ENCODE measurements at regions not wholly inside any gene's neighbourhood (a gene's known extent, or its start where the extent isn't known, plus 50 kb on each side); places are given as distances from the start of the nearest gene placed in this dataset.

- TF ChIP-seq CTCF (IDR thresholded peaks at IDR 0.05) (no peak), POLR2AphosphoS5 (IDR thresholded peaks at IDR 0.05; ENCODE audit: insufficient read depth in 1 of 2, low read depth in 1 of 2) (no peak), POLR2A (IDR thresholded peaks at IDR 0.05) (no peak)
- intact Hi-C loops (cut with DNase I), result no loop called here
- H3K9me3 ChIP-seq, result no peaks in the 10 kb centered on the region
- DNase-seq (ENCODE audit: extremely low spot score in 2 of 2), result no peak
- no peaks in the 10 kb centered on the region for H3K27me3 ChIP-seq
- H3K36me3 ChIP-seq, result no peaks in the 10 kb centered on the region
- no peak overlapping the region for H3K27ac ChIP-seq
- H3K4me3 ChIP-seq, result no peak overlapping the region
- peaks cover 2% of the 10 kb centered on the region for H3K4me1 ChIP-seq
These were observed 381.0 kb upstream of the SULF2 start for GRCh38 chr20:48166082-48166835.

GRCh38 chr20:48165401-48165685 is 380.1 kb upstream of the SULF2 start:
- Histone ChIP-seq H3K4me3 (no peak overlapping the region), H3K36me3 (no peaks in the 10 kb centered on the region), H3K27ac (no peak overlapping the region), H3K9me3 (no peaks in the 10 kb centered on the region), H3K27me3 (no peaks in the 10 kb centered on the region), H3K4me1 (no peaks in the 10 kb centered on the region)
- intact Hi-C loops (cut with DNase I), result no loop called here
- no peak for DNase-seq (ENCODE audit: extremely low spot score in 2 of 2)
- TF ChIP-seq POLR2AphosphoS5 (IDR thresholded peaks at IDR 0.05; ENCODE audit: insufficient read depth in 1 of 2, low read depth in 1 of 2) (no peak), CTCF (IDR thresholded peaks at IDR 0.05) (no peak), POLR2A (IDR thresholded peaks at IDR 0.05) (no peak)

GRCh38 chr20:48164566-48165400 is 379.5 kb upstream of the SULF2 start:
- Histone ChIP-seq H3K27me3 (no peaks in the 10 kb centered on the region), H3K27ac (no peak overlapping the region), H3K9me3 (no peaks in the 10 kb centered on the region), H3K4me3 (no peak overlapping the region), H3K36me3 (no peaks in the 10 kb centered on the region), H3K4me1 (no peaks in the 10 kb centered on the region)
- no peak for DNase-seq (ENCODE audit: extremely low spot score in 2 of 2)
- intact Hi-C loops (cut with DNase I), result no loop called here
- TF ChIP-seq POLR2AphosphoS5 (IDR thresholded peaks at IDR 0.05; ENCODE audit: insufficient read depth in 1 of 2, low read depth in 1 of 2) (no peak), CTCF (IDR thresholded peaks at IDR 0.05) (no peak), POLR2A (IDR thresholded peaks at IDR 0.05) (no peak)

GRCh38 chr20:48164034-48164433 is 378.8 kb upstream of the SULF2 start:
- no peaks in the 10 kb centered on the region for H3K36me3 ChIP-seq
- peaks cover 6% of the 10 kb centered on the region for H3K4me1 ChIP-seq
- no peaks in the 10 kb centered on the region for H3K9me3 ChIP-seq
- TF ChIP-seq POLR2AphosphoS5 (IDR thresholded peaks at IDR 0.05; ENCODE audit: insufficient read depth in 1 of 2, low read depth in 1 of 2) (no peak), POLR2A (IDR thresholded peaks at IDR 0.05) (no peak), CTCF (IDR thresholded peaks at IDR 0.05) (no peak)
- intact Hi-C loops (cut with DNase I), result no loop called here
- DNase-seq (ENCODE audit: extremely low spot score in 2 of 2), result no peak
- no peaks in the 10 kb centered on the region for H3K27me3 ChIP-seq
- H3K27ac ChIP-seq, result no peak overlapping the region
- H3K4me3 ChIP-seq, result no peak overlapping the region

GRCh38 chr20:48163505-48163904 is 378.2 kb upstream of the SULF2 start:
- no peaks in the 10 kb centered on the region for H3K9me3 ChIP-seq
- H3K4me1 ChIP-seq, result peaks cover 9% of the 10 kb centered on the region
- no peak for DNase-seq (ENCODE audit: extremely low spot score in 2 of 2)
- no peak overlapping the region for H3K27ac ChIP-seq
- H3K36me3 ChIP-seq, result no peaks in the 10 kb centered on the region
- H3K27me3 ChIP-seq, result no peaks in the 10 kb centered on the region
- TF ChIP-seq CTCF (IDR thresholded peaks at IDR 0.05) (no peak), POLR2A (IDR thresholded peaks at IDR 0.05) (no peak), POLR2AphosphoS5 (IDR thresholded peaks at IDR 0.05; ENCODE audit: insufficient read depth in 1 of 2, low read depth in 1 of 2) (no peak)
- intact Hi-C loops (cut with DNase I), result no loop called here
- no peak overlapping the region for H3K4me3 ChIP-seq
